ENCODE measurements at regions not wholly inside any gene's neighbourhood (a gene's known extent, or its start where the extent isn't known, plus 50 kb on each side); places are given as distances from the start of the nearest gene placed in this dataset.

- Histone ChIP-seq H3K27ac (ENCODE audit: low read depth, low read length) (no peak overlapping the region), H3K36me3 (ENCODE audit: control insufficient read depth in 2 of 3, insufficient read depth in 3 of 3, low read length in 3 of 3) (no peaks in the 10 kb centered on the region), H3K27me3 (ENCODE audit: control insufficient read depth in 2 of 2, insufficient read depth in 2 of 2, low read length in 2 of 2) (peaks cover 0 to 3% of the 10 kb centered on the region in 2 donors), H3K9me3 (ENCODE audit: control insufficient read depth in 2 of 3, low read length in 3 of 3) (no peaks in the 10 kb centered on the region), H3K4me1 (ENCODE audit: control insufficient read depth in 2 of 2, insufficient read depth in 2 of 2, low read length in 2 of 2) (peaks cover 0 to 5% of the 10 kb centered on the region in 2 donors), H3K4me3 (ENCODE audit: low read length) (no peak overlapping the region)
- Mint-ChIP-seq H3K9me3 (no peaks in the 10 kb centered on the region), H3K36me3 (no peaks in the 10 kb centered on the region), H3K27ac (no peak overlapping the region), H3K27me3 (peaks cover 8 to 35% (median 9%) of the 10 kb centered on the region in 5 donors), H3K4me3 (no peak overlapping the region), H3K4me1 (peaks cover 0 to 3% (median 0%) of the 10 kb centered on the region in 7 donors)
- intact Hi-C loops (cut with micrococcal nuclease) = no loop called here
- ChIA-PET CTCF (no interaction called here), POLR2A (no interaction called here)
- DNase-seq (no peak), ATAC-seq (no peak)
Observed at GRCh38 chr10:123450956-123451605, 215.1 kb upstream of the GPR26 start.

- no peak overlapping the region for H3K27ac Mint-ChIP-seq
- H3K36me3 ChIP-seq (ENCODE audit: control insufficient read depth in 2 of 3, insufficient read depth in 3 of 3, low read length in 3 of 3) = no peaks in the 10 kb centered on the region
- ChIA-PET CTCF (no interaction called here), POLR2A (no interaction called here)
- no peak overlapping the region for H3K4me3 ChIP-seq (ENCODE audit: low read length)
- no peak overlapping the region for H3K4me3 Mint-ChIP-seq
- peaks cover 0 to 3% of the 10 kb centered on the region in 2 donors for H3K27me3 ChIP-seq (ENCODE audit: control insufficient read depth in 2 of 2, insufficient read depth in 2 of 2, low read length in 2 of 2)
- H3K27ac ChIP-seq (ENCODE audit: low read depth, low read length) = no peak overlapping the region
- intact Hi-C loops (cut with micrococcal nuclease) = no loop called here
- peaks cover 8 to 35% (median 11%) of the 10 kb centered on the region in 5 donors for H3K27me3 Mint-ChIP-seq
- H3K9me3 Mint-ChIP-seq = no peaks in the 10 kb centered on the region
- H3K4me1 ChIP-seq (ENCODE audit: control insufficient read depth in 2 of 2, insufficient read depth in 2 of 2, low read length in 2 of 2) = peaks cover 0 to 5% of the 10 kb centered on the region in 2 donors
- DNase-seq (no peak), ATAC-seq (no peak)
- no peaks in the 10 kb centered on the region for H3K36me3 Mint-ChIP-seq
- H3K9me3 ChIP-seq (ENCODE audit: control insufficient read depth in 2 of 3, low read length in 3 of 3) = no peaks in the 10 kb centered on the region
- H3K4me1 Mint-ChIP-seq = peaks cover 0 to 2% (median 0%) of the 10 kb centered on the region in 7 donors
Observed at GRCh38 chr10:123451618-123452245, 214.4 kb upstream of the GPR26 start.

- POLR2A ChIA-PET = no interaction called here
- intact Hi-C loops (cut with micrococcal nuclease) = no loop called here
- Mint-ChIP-seq H3K36me3 (no peaks in the 10 kb centered on the region), H3K9me3 (no peaks in the 10 kb centered on the region), H3K27ac (no peak overlapping the region), H3K27me3 (peaks cover 9 to 31% (median 12%) of the 10 kb centered on the region in 5 donors), H3K4me3 (no peak overlapping the region), H3K4me1 (peaks cover 0 to 2% (median 0%) of the 10 kb centered on the region in 7 donors)
- H3K9me3 ChIP-seq (ENCODE audit: control insufficient read depth in 2 of 3, low read length in 3 of 3) = no peaks in the 10 kb centered on the region
- no peak overlapping the region for H3K4me3 ChIP-seq (ENCODE audit: low read length)
- no peak for ATAC-seq
- no peak overlapping the region for H3K27ac ChIP-seq (ENCODE audit: low read depth, low read length)
- CTCF ChIA-PET = no interaction called here
- peaks cover 0 to 3% of the 10 kb centered on the region in 2 donors for H3K27me3 ChIP-seq (ENCODE audit: control insufficient read depth in 2 of 2, insufficient read depth in 2 of 2, low read length in 2 of 2)
- no peak for DNase-seq
- no peaks in the 10 kb centered on the region for H3K36me3 ChIP-seq (ENCODE audit: control insufficient read depth in 2 of 3, insufficient read depth in 3 of 3, low read length in 3 of 3)
- peaks cover 0 to 5% of the 10 kb centered on the region in 2 donors for H3K4me1 ChIP-seq (ENCODE audit: control insufficient read depth in 2 of 2, insufficient read depth in 2 of 2, low read length in 2 of 2)
Observed at GRCh38 chr10:123454987-123455386, 211.2 kb upstream of the GPR26 start.

GRCh38 chr10:123455861-123456260 lies 210.3 kb upstream of the GPR26 start:
- DNase-seq (no peak), ATAC-seq (no peak)
- peaks cover 9 to 31% (median 12%) of the 10 kb centered on the region in 5 donors for H3K27me3 Mint-ChIP-seq
- Histone ChIP-seq H3K4me3 (ENCODE audit: low read length) (no peak overlapping the region), H3K9me3 (ENCODE audit: control insufficient read depth in 2 of 3, low read length in 3 of 3) (no peaks in the 10 kb centered on the region), H3K4me1 (ENCODE audit: control insufficient read depth in 2 of 2, insufficient read depth in 2 of 2, low read length in 2 of 2) (peaks cover 0 to 5% of the 10 kb centered on the region in 2 donors), H3K36me3 (ENCODE audit: control insufficient read depth in 2 of 3, insufficient read depth in 3 of 3, low read length in 3 of 3) (no peaks in the 10 kb centered on the region), H3K27me3 (ENCODE audit: control insufficient read depth in 2 of 2, insufficient read depth in 2 of 2, low read length in 2 of 2) (peaks cover 0 to 3% of the 10 kb centered on the region in 2 donors), H3K27ac (ENCODE audit: low read depth, low read length) (no peak overlapping the region)
- H3K4me3 Mint-ChIP-seq = no peak overlapping the region
- no peaks in the 10 kb centered on the region for H3K9me3 Mint-ChIP-seq
- CTCF ChIA-PET = no interaction called here
- no peak overlapping the region for H3K27ac Mint-ChIP-seq
- no peaks in the 10 kb centered on the region for H3K36me3 Mint-ChIP-seq
- intact Hi-C loops (cut with micrococcal nuclease) = no loop called here
- peaks cover 0 to 2% (median 0%) of the 10 kb centered on the region in 7 donors for H3K4me1 Mint-ChIP-seq
- POLR2A ChIA-PET = no interaction called here

DNA sequence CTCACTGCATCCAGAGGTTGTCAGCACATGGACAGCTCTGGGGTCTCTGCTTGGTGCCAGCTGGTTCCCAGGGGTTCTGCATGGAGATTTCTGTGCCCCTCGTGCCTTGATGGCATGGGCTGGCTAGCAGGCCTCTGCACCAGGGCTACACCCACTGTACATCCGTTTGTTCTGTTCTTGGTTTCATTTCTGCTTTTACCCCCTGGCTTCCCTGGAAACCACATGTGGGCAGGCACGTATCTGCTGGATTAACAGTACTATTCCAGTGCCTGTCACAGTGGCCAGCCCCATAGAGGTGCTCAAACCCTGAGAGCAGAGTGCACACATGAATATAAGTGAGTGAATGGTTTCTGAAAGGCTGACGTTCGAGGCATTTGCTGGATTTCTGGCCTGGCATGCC lies 207.2 kb upstream of the GPR26 start:
- Histone ChIP-seq H3K36me3 (ENCODE audit: control insufficient read depth in 2 of 3, insufficient read depth in 3 of 3, low read length in 3 of 3) (no peaks in the 10 kb centered on the region), H3K4me3 (ENCODE audit: low read length) (no peak overlapping the region), H3K9me3 (ENCODE audit: control insufficient read depth in 2 of 3, low read length in 3 of 3) (no peaks in the 10 kb centered on the region), H3K4me1 (ENCODE audit: control insufficient read depth in 2 of 2, insufficient read depth in 2 of 2, low read length in 2 of 2) (no peaks in the 10 kb centered on the region), H3K27me3 (ENCODE audit: control insufficient read depth in 2 of 2, insufficient read depth in 2 of 2, low read length in 2 of 2) (no peaks in the 10 kb centered on the region), H3K27ac (ENCODE audit: low read depth, low read length) (no peak overlapping the region)
- intact Hi-C loops (cut with micrococcal nuclease) = no loop called here
- Mint-ChIP-seq H3K27ac (no peak overlapping the region), H3K4me3 (no peak overlapping the region), H3K36me3 (no peaks in the 10 kb centered on the region), H3K9me3 (no peaks in the 10 kb centered on the region), H3K4me1 (peaks cover 0 to 2% (median 0%) of the 10 kb centered on the region in 7 donors), H3K27me3 (peaks cover 3 to 27% (median 10%) of the 10 kb centered on the region in 5 donors)
- ChIA-PET CTCF (no interaction called here), POLR2A (no interaction called here)
- DNase-seq = no peak
- no peak for ATAC-seq

DNA sequence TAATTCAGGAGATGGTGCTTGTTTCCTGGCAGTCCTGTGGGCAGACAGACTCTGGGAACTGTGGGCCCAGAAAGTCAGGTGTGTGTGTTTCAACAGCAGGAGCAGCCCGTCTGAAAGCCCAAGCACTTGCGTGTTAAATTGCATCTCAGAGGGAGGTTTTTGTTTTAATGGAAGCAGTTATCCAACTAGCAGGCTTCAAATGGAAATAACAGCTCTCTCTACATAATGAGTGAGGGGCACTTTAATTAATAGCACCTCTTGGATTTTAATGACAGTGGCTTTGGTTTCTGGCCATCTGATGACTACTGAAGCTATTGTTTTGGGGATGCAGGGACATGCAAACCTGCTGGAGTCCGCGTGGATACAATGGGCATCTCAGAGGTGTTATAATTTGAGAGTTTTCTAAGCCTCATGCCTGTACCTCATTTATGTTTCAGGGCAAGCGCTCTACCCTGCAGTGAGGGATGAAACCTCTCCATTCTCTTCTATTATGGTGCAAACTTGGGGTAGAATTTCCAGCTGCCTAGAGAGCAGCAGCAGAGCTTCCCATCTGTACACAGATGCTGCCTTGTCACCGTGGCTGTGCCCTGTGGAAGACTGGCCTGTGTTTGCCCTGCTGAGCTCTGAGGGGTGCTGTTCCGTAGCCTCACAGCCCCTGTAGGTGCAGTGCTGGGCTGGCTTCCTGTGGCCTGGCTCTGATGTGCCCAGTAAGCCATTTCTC lies 206.6 kb upstream of the GPR26 start:
- Mint-ChIP-seq H3K27me3 (peaks cover 3 to 25% (median 6%) of the 10 kb centered on the region in 5 donors), H3K9me3 (no peaks in the 10 kb centered on the region), H3K4me1 (peaks cover 0 to 2% (median 0%) of the 10 kb centered on the region in 7 donors), H3K36me3 (no peaks in the 10 kb centered on the region), H3K27ac (no peak overlapping the region), H3K4me3 (no peak overlapping the region)
- no peaks in the 10 kb centered on the region for H3K27me3 ChIP-seq (ENCODE audit: control insufficient read depth in 2 of 2, insufficient read depth in 2 of 2, low read length in 2 of 2)
- CTCF ChIA-PET = no interaction called here
- H3K4me1 ChIP-seq (ENCODE audit: control insufficient read depth in 2 of 2, insufficient read depth in 2 of 2, low read length in 2 of 2) = no peaks in the 10 kb centered on the region
- no peaks in the 10 kb centered on the region for H3K9me3 ChIP-seq (ENCODE audit: control insufficient read depth in 2 of 3, low read length in 3 of 3)
- H3K4me3 ChIP-seq (ENCODE audit: low read length) = no peak overlapping the region
- H3K36me3 ChIP-seq (ENCODE audit: control insufficient read depth in 2 of 3, insufficient read depth in 3 of 3, low read length in 3 of 3) = no peaks in the 10 kb centered on the region
- no peak overlapping the region for H3K27ac ChIP-seq (ENCODE audit: low read depth, low read length)
- intact Hi-C loops (cut with micrococcal nuclease) = no loop called here
- DNase-seq = no peak
- no peak for ATAC-seq
- POLR2A ChIA-PET = no interaction called here

Data from naive thymus-derived CD4-positive, alpha-beta T cell (primary cell).